K562 (cell line): ENCODE measurements at regions not wholly inside any gene's neighbourhood (a gene's known extent, or its start where the extent isn't known, plus 50 kb on each side); places are given as distances from the start of the nearest gene placed in this dataset.

Source experiments
- BCLAF1 ChIP-seq, 2 experiments: fragments of 450-650 bp in 1 of 2; IDR thresholded peaks; 2 replicates each; pipeline ENCODE4 v1.6.1; 2011 to 2017; ENCODE audit warnings: low read depth in 2 of 2, antibody characterized with exemption in 1 of 2, borderline replicate concordance in 1 of 2, low read length in 1 of 2, mild to moderate bottlenecking in 1 of 2, mixed read lengths in 1 of 2; ENCODE audit not compliant: control insufficient read depth in 1 of 2
- ETV5 ChIP-seq: sonication (generic); formaldehyde crosslinking; IDR thresholded peaks from 2 replicates; pipeline ENCODE4 v1.4.0; 2020; ENCODE audit warnings: low read depth, mild to moderate bottlenecking, missing genetic modification reagents
- FOXA1 ChIP-seq: fragments of 450-650 bp; IDR thresholded peaks from 2 replicates; pipeline ENCODE4 v1.6.1; 2016; ENCODE audit warnings: mild to moderate bottlenecking, borderline replicate concordance
- FOXJ3 ChIP-seq: sonication (generic); formaldehyde crosslinking; IDR thresholded peaks from 2 replicates; pipeline ENCODE4 v1.4.0; 2020; ENCODE audit warnings: mild to moderate bottlenecking, missing genetic modification reagents
- GTF2F1 ChIP-seq: IDR thresholded peaks from 2 replicates; pipeline ENCODE4 v1.6.1; 2011; ENCODE audit warnings: low read depth, low read length, improper control_type of control experiment
- IFI16 ChIP-seq: fragments of 250-450 bp; sonication (Bioruptor Pico); IDR thresholded peaks from 2 replicates; pipeline ENCODE4 v2.1.2; 2022; ENCODE audit warnings: mild to moderate bottlenecking, inconsistent platforms
- IRF1 ChIP-seq: sonication (generic); formaldehyde crosslinking; IDR thresholded peaks from 2 replicates; pipeline ENCODE4 v1.8.0; 2022; ENCODE audit warnings: missing genetic modification reagents, mild to moderate bottlenecking, borderline replicate concordance
- MAFK ChIP-seq: IDR thresholded peaks from 2 replicates; pipeline ENCODE4 v1.6.1; 2011; ENCODE audit warnings: low read length, improper control_type of control experiment
- MIER1 ChIP-seq: fragments of 450-650 bp; IDR thresholded peaks from 2 replicates; pipeline ENCODE4 v1.6.1; 2016; ENCODE audit warnings: antibody characterized with exemption, mild to moderate bottlenecking, low read depth
- PCBP2 ChIP-seq: fragments of 200-400 bp; formaldehyde crosslinking; IDR thresholded peaks from 2 replicates; pipeline ENCODE4 v1.6.1; 2018; ENCODE audit warnings: low read length, low read depth, mild to moderate bottlenecking, moderate library complexity; ENCODE audit not compliant: poor library complexity, severe bottlenecking
- POLR2A ChIP-seq: fragments of 450-650 bp; conservative IDR thresholded peaks from 2 replicates; pipeline ENCODE4 v1.6.1; 2016
- RBBP5 ChIP-seq: fragments of 200-600 bp; sonication (generic); IDR thresholded peaks from 2 replicates; pipeline ENCODE4 v1.6.1; 2012; ENCODE audit warnings: borderline replicate concordance, mild to moderate bottlenecking, low read length, control low read depth, inconsistent platforms; ENCODE audit not compliant: insufficient read depth, poor library complexity, severe bottlenecking
- RHOXF2B ChIP-seq: fragments of 250-450 bp; sonication (Bioruptor Pico); conservative IDR thresholded peaks from 2 replicates; pipeline ENCODE4 v1.5.1; 2021
- STAT6 ChIP-seq: sonication (generic); formaldehyde crosslinking; IDR thresholded peaks from 2 replicates; pipeline ENCODE4 v1.8.1; 2023; ENCODE audit warnings: mild to moderate bottlenecking, missing genetic modification reagents
- YY1 ChIP-seq, 3 experiments: IDR thresholded peaks; 2 replicates each; pipeline ENCODE4 v1.6.1; 2011; ENCODE audit warnings: low read length in 2 of 3, mild to moderate bottlenecking in 2 of 3, moderate library complexity in 2 of 3, borderline replicate concordance in 1 of 3, control low read depth in 1 of 3, low read depth in 1 of 3; ENCODE audit not compliant: insufficient read depth in 3 of 3, insufficient replicate concordance in 2 of 3, control insufficient read depth in 1 of 3, insufficient read length in 1 of 3; ENCODE audit errors: extremely low read depth in 1 of 3
- ZNF133 ChIP-seq: fragments of 250-450 bp; sonication (Bioruptor Pico); IDR thresholded peaks from 2 replicates; pipeline ENCODE4 v1.4.0; 2020; ENCODE audit warnings: mild to moderate bottlenecking
- ZNF232 ChIP-seq: sonication (generic); formaldehyde crosslinking; IDR thresholded peaks from 2 replicates; pipeline ENCODE4 v1.8.0; 2022; ENCODE audit warnings: mild to moderate bottlenecking, missing genetic modification reagents
- TF ChIP-seq, protein P1 (sequence below): fragments of 250-450 bp; sonication (Bioruptor Pico); IDR thresholded peaks from 2 replicates; pipeline ENCODE4 v1.9.0; 2021; ENCODE audit warnings: mild to moderate bottlenecking
- TF ChIP-seq, protein P2 (sequence below): fragments of 450-650 bp; formaldehyde crosslinking; IDR thresholded peaks from 2 replicates; pipeline ENCODE4 v1.4.0; 2020; ENCODE audit warnings: mild to moderate bottlenecking

GRCh38 chr6:27139756-27140579 lies 107.5 kb upstream of the PRSS16 start (continued):
- no peak for TF ChIP-seq MAFK
- TF ChIP-seq PCBP2: no peak
- TF ChIP-seq BCLAF1 (IDR thresholded peaks at IDR 0.05; ENCODE audit: borderline replicate concordance in 1 of 2, control insufficient read depth in 1 of 2, low read depth in 2 of 2, low read length in 1 of 2): peak in 1 of 2 experiments; percentile 88; a peak in 1 of 4 replicates
- TF ChIP-seq, protein P1, sequence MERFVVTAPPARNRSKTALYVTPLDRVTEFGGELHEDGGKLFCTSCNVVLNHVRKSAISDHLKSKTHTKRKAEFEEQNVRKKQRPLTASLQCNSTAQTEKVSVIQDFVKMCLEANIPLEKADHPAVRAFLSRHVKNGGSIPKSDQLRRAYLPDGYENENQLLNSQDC (CRISPR knock-in tag): peak; percentile 96
- TF ChIP-seq FOXA1: no peak
- no peak for TF ChIP-seq ETV5 (CRISPR knock-in tag)
- peak in 1 of 3 experiments; percentile 25 for TF ChIP-seq YY1 (IDR thresholded peaks at IDR 0.05; ENCODE audit: borderline replicate concordance in 1 of 3, control insufficient read depth in 1 of 3, extremely low read depth in 1 of 3, insufficient read depth in 3 of 3, insufficient read length in 1 of 3, insufficient replicate concordance in 2 of 3, low read depth in 1 of 3, low read length in 2 of 3)
- no peak for TF ChIP-seq ZNF133 (CRISPR knock-in tag)
- 0 out of 2 replicates have a peak, but pooled peaks have one; percentile 19 for TF ChIP-seq STAT6 (CRISPR knock-in tag)
- peak; percentile 11 for TF ChIP-seq RBBP5
- peak; percentile 70 for TF ChIP-seq POLR2A
- TF ChIP-seq GTF2F1: no peak
- TF ChIP-seq, protein P2, sequence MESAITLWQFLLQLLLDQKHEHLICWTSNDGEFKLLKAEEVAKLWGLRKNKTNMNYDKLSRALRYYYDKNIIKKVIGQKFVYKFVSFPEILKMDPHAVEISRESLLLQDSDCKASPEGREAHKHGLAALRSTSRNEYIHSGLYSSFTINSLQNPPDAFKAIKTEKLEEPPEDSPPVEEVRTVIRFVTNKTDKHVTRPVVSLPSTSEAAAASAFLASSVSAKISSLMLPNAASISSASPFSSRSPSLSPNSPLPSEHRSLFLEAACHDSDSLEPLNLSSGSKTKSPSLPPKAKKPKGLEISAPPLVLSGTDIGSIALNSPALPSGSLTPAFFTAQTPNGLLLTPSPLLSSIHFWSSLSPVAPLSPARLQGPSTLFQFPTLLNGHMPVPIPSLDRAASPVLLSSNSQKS: no peak
- no peak for TF ChIP-seq FOXJ3 (CRISPR knock-in tag)
- no peak for TF ChIP-seq IFI16 (CRISPR knock-in tag)
- no peak for TF ChIP-seq ZNF232 (CRISPR knock-in tag)
- TF ChIP-seq IRF1 (CRISPR knock-in tag): no peak
- no peak for TF ChIP-seq MIER1
- TF ChIP-seq RHOXF2B (CRISPR knock-in tag): no peak
